Endodermal cell (in vitro differentiated cells): ENCODE measurements at regions not wholly inside any gene's neighbourhood (a gene's known extent, or its start where the extent isn't known, plus 50 kb on each side); places are given as distances from the start of the nearest gene placed in this dataset.

Source experiments
- DNase-seq: peaks from one replicate; pipeline ENCODE4 v3.0.0-alpha.2; 2017
- H3K27ac ChIP-seq: 2 replicates; pipeline ENCODE4 v1.5.1; 2013; ENCODE audit warnings: mild to moderate bottlenecking, low read depth, low read length, moderate library complexity
- H3K27me3 ChIP-seq: 2 replicates; pipeline ENCODE4 v1.6.1; 2013; ENCODE audit warnings: mild to moderate bottlenecking, low read length, moderate library complexity; ENCODE audit not compliant: insufficient read depth, control insufficient read depth, poor library complexity, severe bottlenecking
- H3K36me3 ChIP-seq: 2 replicates; pipeline ENCODE4 v1.7.0; 2013; ENCODE audit warnings: mild to moderate bottlenecking, low read length, moderate library complexity; ENCODE audit not compliant: control insufficient read depth, insufficient read depth
- H3K4me1 ChIP-seq: one replicate; pipeline ENCODE4 v1.7.0; 2013; ENCODE audit warnings: low read length; ENCODE audit not compliant: control insufficient read depth, insufficient read depth
- H3K4me3 ChIP-seq: 2 replicates; pipeline ENCODE4 v1.5.1; 2013; ENCODE audit warnings: mild to moderate bottlenecking, low read length, moderate library complexity
- H3K9ac ChIP-seq: 2 replicates; pipeline ENCODE4 v1.6.1; 2013; ENCODE audit warnings: mild to moderate bottlenecking, low read length, moderate library complexity; ENCODE audit not compliant: poor library complexity, severe bottlenecking; ENCODE audit errors: extremely low read depth
- H3K9me3 ChIP-seq: 2 replicates; pipeline ENCODE4 v1.6.1; 2013; ENCODE audit warnings: mild to moderate bottlenecking, low read length, moderate library complexity; ENCODE audit not compliant: control insufficient read depth
- H3K27ac Mint-ChIP-seq: 2 replicates; pipeline ENCODE4 v1.8.0; 2020; ENCODE audit warnings: mixed read lengths
- H3K27me3 Mint-ChIP-seq: 2 replicates; pipeline ENCODE4 v1.8.0; 2021; ENCODE audit warnings: mild to moderate bottlenecking, mixed read lengths; ENCODE audit not compliant: insufficient read depth
- H3K36me3 Mint-ChIP-seq: 2 replicates; pipeline ENCODE4 v1.8.0; 2020; ENCODE audit warnings: low read depth, mixed read lengths
- H3K4me1 Mint-ChIP-seq: 2 replicates; pipeline ENCODE4 v1.8.0; 2020; ENCODE audit warnings: mixed read lengths
- H3K4me3 Mint-ChIP-seq: 2 replicates; pipeline ENCODE4 v1.8.0; 2020; ENCODE audit warnings: mild to moderate bottlenecking, moderate library complexity, mixed read lengths
- H3K9me3 Mint-ChIP-seq: 2 replicates; pipeline ENCODE4 v1.8.0; 2020; ENCODE audit warnings: mild to moderate bottlenecking, mixed read lengths
- CTCF ChIP-seq: fragments of 200-600 bp; sonication (generic); conservative IDR thresholded peaks from 2 replicates; pipeline ENCODE4 v1.5.0; 2021; ENCODE audit warnings: antibody characterized with exemption, mild to moderate bottlenecking
- WGBS, 2 experiments: methylation state at CpG; one replicate each; pipeline versions ENCODE4 v1.1.5 to v1.1.7; 2013; ENCODE audit warnings: missing lambda C conversion rate in 2 of 2, mixed read lengths in 1 of 2; ENCODE audit not compliant: insufficient coverage in 1 of 2, insufficient read length in 1 of 2; 5-methylcytosine and 5-hydroxymethylcytosine counted together

- Histone ChIP-seq H3K9me3 (peaks cover 4% of the 10 kb centered on the region), H3K27ac (no peak overlapping the region), H3K36me3 (no peaks in the 10 kb centered on the region), H3K4me3 (no peak overlapping the region), H3K4me1 (no peaks in the 10 kb centered on the region), H3K9ac (no peak overlapping the region), H3K27me3 (no peaks in the 10 kb centered on the region)
- H3K27ac Mint-ChIP-seq, result no peak overlapping the region
- no peaks in the 10 kb centered on the region for H3K27me3 Mint-ChIP-seq
- H3K36me3 Mint-ChIP-seq, result no peaks in the 10 kb centered on the region
- WGBS, 2 experiments, result 80 to 89% methylated on average over 2 to 7 of the region's 7 CpGs
- H3K9me3 Mint-ChIP-seq, result peaks cover 1% of the 10 kb centered on the region
- no peak for TF ChIP-seq CTCF
- no peak overlapping the region for H3K4me3 Mint-ChIP-seq
- H3K4me1 Mint-ChIP-seq, result no peaks in the 10 kb centered on the region
- DNase-seq, result no peak
Measured at GRCh38 chr2:234606896-234607295, 110.0 kb upstream of the ARL4C start.

GRCh38 chr2:234603619-234604018 lies 106.7 kb upstream of the ARL4C start:
- no peak overlapping the region for H3K27ac Mint-ChIP-seq

GRCh38 chr2:234601213-234601612 lies 104.3 kb upstream of the ARL4C start:
- no peak for DNase-seq
- Histone ChIP-seq H3K9ac (no peak overlapping the region), H3K4me1 (no peaks in the 10 kb centered on the region), H3K36me3 (no peaks in the 10 kb centered on the region), H3K9me3 (no peaks in the 10 kb centered on the region), H3K27ac (no peak overlapping the region), H3K4me3 (no peak overlapping the region), H3K27me3 (no peaks in the 10 kb centered on the region)
- Mint-ChIP-seq H3K36me3 (no peaks in the 10 kb centered on the region), H3K4me1 (peaks cover 14% of the 10 kb centered on the region), H3K9me3 (peaks cover 2% of the 10 kb centered on the region), H3K27ac (no peak overlapping the region), H3K4me3 (no peak overlapping the region), H3K27me3 (no peaks in the 10 kb centered on the region)
- TF ChIP-seq CTCF, result no peak
- WGBS, 2 experiments, result 90 to 91% methylated on average over 5 of the region's 5 CpGs

More at GRCh38 chr2:234603619-234604018, 106.7 kb upstream of the ARL4C start:
- H3K4me3 Mint-ChIP-seq, result no peak overlapping the region
- Histone ChIP-seq H3K9me3 (no peaks in the 10 kb centered on the region), H3K9ac (no peak overlapping the region), H3K36me3 (no peaks in the 10 kb centered on the region), H3K4me3 (no peak overlapping the region), H3K27me3 (no peaks in the 10 kb centered on the region), H3K4me1 (no peaks in the 10 kb centered on the region), H3K27ac (no peak overlapping the region)
- H3K4me1 Mint-ChIP-seq, result peaks cover 7% of the 10 kb centered on the region
- WGBS, 2 experiments, result 96 to 100% methylated on average over 3 to 4 of the region's 4 CpGs
- H3K36me3 Mint-ChIP-seq, result no peaks in the 10 kb centered on the region
- TF ChIP-seq CTCF, result peak; percentile 45
- H3K9me3 Mint-ChIP-seq, result peaks cover 2% of the 10 kb centered on the region
- DNase-seq, result no peak
- H3K27me3 Mint-ChIP-seq, result no peaks in the 10 kb centered on the region
